ENCODE measurements at regions not wholly inside any gene's neighbourhood (a gene's known extent, or its start where the extent isn't known, plus 50 kb on each side); places are given as distances from the start of the nearest gene placed in this dataset.

DNA sequence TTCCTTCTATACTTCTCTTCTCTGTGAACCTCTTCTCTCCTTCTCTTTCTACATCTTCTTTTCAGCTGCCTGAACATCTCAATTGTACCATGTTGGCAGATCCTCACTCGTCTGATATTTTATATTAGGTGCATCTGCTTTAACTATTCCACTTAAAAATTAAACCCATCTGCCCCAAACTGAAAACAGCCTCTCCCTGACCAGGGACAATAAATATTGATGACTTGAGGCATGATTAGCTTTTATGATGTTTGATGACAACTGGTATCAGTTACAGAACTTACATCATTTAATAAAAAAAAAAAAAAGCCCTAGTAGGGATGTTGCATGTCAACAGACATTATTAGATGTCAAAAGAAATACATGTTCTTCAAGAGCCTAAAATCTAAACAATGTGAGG is 79.8 kb upstream of the HABP2 start:
- no peaks in the 10 kb centered on the region for H3K27me3 ChIP-seq (ENCODE audit: control insufficient read depth, insufficient read depth, low read length)
- DNase-seq (ENCODE audit: low read depth) = no peak
- TF ChIP-seq, protein P1, sequence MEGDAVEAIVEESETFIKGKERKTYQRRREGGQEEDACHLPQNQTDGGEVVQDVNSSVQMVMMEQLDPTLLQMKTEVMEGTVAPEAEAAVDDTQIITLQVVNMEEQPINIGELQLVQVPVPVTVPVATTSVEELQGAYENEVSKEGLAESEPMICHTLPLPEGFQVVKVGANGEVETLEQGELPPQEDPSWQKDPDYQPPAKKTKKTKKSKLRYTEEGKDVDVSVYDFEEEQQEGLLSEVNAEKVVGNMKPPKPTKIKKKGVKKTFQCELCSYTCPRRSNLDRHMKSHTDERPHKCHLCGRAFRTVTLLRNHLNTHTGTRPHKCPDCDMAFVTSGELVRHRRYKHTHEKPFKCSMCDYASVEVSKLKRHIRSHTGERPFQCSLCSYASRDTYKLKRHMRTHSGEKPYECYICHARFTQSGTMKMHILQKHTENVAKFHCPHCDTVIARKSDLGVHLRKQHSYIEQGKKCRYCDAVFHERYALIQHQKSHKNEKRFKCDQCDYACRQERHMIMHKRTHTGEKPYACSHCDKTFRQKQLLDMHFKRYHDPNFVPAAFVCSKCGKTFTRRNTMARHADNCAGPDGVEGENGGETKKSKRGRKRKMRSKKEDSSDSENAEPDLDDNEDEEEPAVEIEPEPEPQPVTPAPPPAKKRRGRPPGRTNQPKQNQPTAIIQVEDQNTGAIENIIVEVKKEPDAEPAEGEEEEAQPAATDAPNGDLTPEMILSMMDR (IDR thresholded peaks at IDR 0.05; ENCODE audit: insufficient read depth, low read length, poor library complexity, severe bottlenecking) = no peak
- H3K36me3 ChIP-seq (ENCODE audit: control insufficient read depth, insufficient read depth, low read length) = no peaks in the 10 kb centered on the region
- H3K4me3 ChIP-seq (ENCODE audit: low read depth, low read length) = no peak overlapping the region

DNA sequence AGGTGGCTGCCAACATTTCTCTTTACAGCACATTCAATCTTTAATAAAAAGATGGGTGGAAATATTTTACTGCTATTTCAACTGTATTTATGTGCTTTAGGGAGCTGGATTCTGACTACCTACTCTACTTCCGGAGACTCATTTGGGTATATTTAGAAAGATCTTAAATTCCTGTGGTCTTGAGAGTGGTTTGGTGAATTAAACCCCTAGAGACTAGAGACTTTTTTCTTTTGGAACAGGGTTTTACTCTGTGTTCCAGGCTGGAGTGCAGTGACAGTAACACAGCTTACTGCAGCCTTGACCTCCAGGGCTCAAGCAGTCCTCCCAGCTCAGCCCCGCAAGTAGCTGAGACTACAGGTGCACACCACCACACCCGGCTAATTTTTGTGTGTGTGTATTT is 79.0 kb upstream of the HABP2 start:
- no peak for DNase-seq (ENCODE audit: low read depth)
- H3K36me3 ChIP-seq (ENCODE audit: control insufficient read depth, insufficient read depth, low read length) = no peaks in the 10 kb centered on the region
- H3K4me3 ChIP-seq (ENCODE audit: low read depth, low read length) = no peak overlapping the region
- H3K27me3 ChIP-seq (ENCODE audit: control insufficient read depth, insufficient read depth, low read length) = no peaks in the 10 kb centered on the region
- TF ChIP-seq, protein P1 (IDR thresholded peaks at IDR 0.05; ENCODE audit: insufficient read depth, low read length, poor library complexity, severe bottlenecking) = no peak

DNA sequence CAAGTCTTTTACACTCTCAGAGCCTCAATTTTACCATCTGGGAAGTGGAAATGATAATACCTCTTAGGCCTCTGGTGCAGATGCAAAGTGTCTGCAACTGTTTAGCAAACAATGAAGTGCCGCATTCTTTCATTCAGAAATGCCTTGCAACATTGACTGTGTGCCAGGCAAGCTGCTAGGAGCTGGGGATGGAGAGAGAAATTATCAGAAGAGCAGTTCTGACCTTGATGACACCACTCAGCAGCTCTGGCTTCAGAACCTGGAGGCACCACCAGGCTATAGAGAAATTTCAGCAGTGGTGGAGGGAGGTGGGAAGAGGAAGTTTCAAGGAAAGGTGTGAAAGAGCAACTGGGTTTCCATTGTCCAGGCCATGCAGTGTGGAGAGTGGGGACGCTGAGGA is 78.1 kb upstream of the HABP2 start:
- no peak overlapping the region for H3K4me3 ChIP-seq (ENCODE audit: low read depth, low read length)
- TF ChIP-seq, protein P1 (IDR thresholded peaks at IDR 0.05; ENCODE audit: insufficient read depth, low read length, poor library complexity, severe bottlenecking) = no peak
- no peaks in the 10 kb centered on the region for H3K27me3 ChIP-seq (ENCODE audit: control insufficient read depth, insufficient read depth, low read length)
- no peak for DNase-seq (ENCODE audit: low read depth)
- no peaks in the 10 kb centered on the region for H3K36me3 ChIP-seq (ENCODE audit: control insufficient read depth, insufficient read depth, low read length)

DNA sequence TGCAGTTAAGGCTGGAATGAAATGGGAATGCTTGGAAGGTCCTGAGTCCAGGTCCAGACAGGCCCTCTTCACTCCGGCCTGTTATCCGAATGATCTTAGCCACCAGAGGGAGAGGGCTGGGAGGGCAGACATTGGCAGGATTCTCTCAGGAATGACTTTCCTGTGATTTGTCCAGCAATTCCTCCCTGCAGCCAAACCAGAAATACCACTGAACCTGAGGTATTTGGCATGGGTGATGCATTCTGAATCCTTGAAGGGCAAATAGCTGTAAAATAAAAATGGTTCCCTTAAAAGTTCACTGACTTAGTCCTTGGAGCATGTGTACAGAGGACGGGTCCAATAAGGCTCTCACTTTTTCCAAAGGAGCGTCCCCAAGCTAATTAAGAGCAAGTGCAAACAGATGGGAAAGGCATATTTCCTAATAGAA is 77.5 kb upstream of the HABP2 start:
- TF ChIP-seq, protein P1 (IDR thresholded peaks at IDR 0.05; ENCODE audit: insufficient read depth, low read length, poor library complexity, severe bottlenecking) = no peak
- DNase-seq (ENCODE audit: low read depth) = no peak
- no peaks in the 10 kb centered on the region for H3K27me3 ChIP-seq (ENCODE audit: control insufficient read depth, insufficient read depth, low read length)

DNA sequence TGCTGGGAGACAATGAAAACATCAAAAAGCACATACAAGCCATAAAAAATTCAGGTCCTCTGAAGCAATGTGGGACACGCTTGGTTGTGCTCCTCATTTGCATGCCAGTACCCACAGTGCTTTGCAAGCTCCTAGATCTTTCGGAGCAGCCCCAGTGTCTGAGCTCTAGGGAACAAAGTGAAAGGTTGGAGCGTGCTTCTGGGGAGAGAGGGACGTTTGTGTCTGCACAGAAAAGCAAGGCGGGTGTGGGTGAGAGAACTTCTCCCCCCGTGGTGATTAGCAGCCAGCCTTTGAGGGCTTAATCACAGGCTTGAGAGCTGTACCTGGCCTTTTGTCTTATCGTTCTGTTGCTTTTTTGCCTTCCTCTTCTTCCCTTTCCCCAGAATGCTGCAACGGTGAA is 76.7 kb upstream of the HABP2 start:
- TF ChIP-seq, protein P1 (IDR thresholded peaks at IDR 0.05; ENCODE audit: insufficient read depth, low read length, poor library complexity, severe bottlenecking) = no peak

More for the DNA sequence above, 77.5 kb upstream of the HABP2 start:
- H3K36me3 ChIP-seq (ENCODE audit: control insufficient read depth, insufficient read depth, low read length) = no peaks in the 10 kb centered on the region
- H3K4me3 ChIP-seq (ENCODE audit: low read depth, low read length) = no peak overlapping the region

DNA sequence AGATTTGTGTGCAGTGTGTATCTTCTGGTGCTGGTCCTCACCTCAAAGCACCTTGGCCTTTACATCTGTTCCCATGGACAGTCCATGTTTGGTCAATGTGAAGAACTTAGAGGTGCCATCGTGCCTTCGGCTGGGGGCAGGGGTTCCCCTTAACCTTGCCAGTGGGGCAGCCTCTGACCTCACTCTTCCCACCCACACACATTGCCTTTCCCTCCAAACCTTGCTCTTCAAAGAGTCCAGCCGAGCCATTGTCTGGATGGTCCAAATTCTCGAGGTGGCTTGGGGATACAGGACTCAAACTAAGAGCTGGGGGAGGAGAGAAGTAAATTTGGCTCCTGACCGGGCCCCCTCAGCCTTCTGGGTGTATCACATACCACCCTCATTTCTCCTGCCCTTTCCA is 76.2 kb upstream of the HABP2 start:
- H3K27me3 ChIP-seq (ENCODE audit: control insufficient read depth, insufficient read depth, low read length) = no peaks in the 10 kb centered on the region
- TF ChIP-seq, protein P1 (IDR thresholded peaks at IDR 0.05; ENCODE audit: insufficient read depth, low read length, poor library complexity, severe bottlenecking) = no peak
- no peaks in the 10 kb centered on the region for H3K36me3 ChIP-seq (ENCODE audit: control insufficient read depth, insufficient read depth, low read length)
- no peak for DNase-seq (ENCODE audit: low read depth)
- no peak overlapping the region for H3K4me3 ChIP-seq (ENCODE audit: low read depth, low read length)

More for the DNA sequence above, 76.7 kb upstream of the HABP2 start:
- DNase-seq (ENCODE audit: low read depth) = no peak
- no peaks in the 10 kb centered on the region for H3K36me3 ChIP-seq (ENCODE audit: control insufficient read depth, insufficient read depth, low read length)
- no peaks in the 10 kb centered on the region for H3K27me3 ChIP-seq (ENCODE audit: control insufficient read depth, insufficient read depth, low read length)
- H3K4me3 ChIP-seq (ENCODE audit: low read depth, low read length) = no peak overlapping the region
